HG02588 (cell line): ENCODE measurements at regions not wholly inside any gene's neighbourhood (a gene's known extent, or its start where the extent isn't known, plus 50 kb on each side); places are given as distances from the start of the nearest gene placed in this dataset.

Source experiments
- ATAC-seq: cut with Tn5 transposase; IDR thresholded peaks from one replicate; pipeline ENCODE4 v1.9.1; 2021; ENCODE audit warnings: mild to moderate bottlenecking, moderate library complexity; ENCODE audit not compliant: unreplicated experiment

DNA sequence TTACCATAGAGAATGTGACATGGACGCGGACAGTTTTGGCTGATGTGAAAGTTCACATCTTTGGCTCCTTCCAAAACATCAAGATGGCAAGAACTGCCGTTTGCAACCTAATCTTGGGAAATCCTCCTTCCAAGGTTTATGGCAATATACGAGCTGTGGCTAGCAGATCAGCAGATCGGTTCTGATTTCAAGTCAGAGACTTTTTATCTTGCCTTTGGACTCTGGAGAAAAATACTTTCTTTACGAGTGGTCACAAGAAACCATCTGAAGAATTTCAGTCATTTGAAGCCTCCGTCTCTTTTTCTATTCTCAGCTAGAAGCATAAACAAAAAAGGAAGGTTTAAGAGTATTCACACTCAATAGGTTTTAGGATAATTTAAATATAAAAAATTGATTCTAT lies 153.5 kb upstream of the MEIS2 start:
- ATAC-seq, result no peak

DNA sequence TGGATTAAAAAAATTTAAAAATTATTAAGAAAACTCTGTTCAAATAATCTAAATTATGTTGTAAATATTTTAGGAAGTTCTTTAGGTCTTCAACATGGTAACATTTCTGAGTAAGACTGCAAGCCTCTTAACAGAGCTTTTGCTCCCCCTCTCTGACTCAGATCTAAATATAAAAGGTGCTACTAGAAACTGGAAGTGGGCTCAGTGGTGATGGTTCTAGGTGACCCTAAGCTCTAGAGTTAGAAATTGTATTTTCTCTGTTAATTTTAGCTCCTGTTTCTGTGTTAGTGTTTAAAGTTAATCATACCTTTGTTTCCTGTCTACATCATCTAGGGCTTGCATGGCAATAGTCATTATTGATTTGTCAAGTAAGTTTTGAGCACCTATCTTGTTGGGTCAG lies 159.9 kb upstream of the MEIS2 start:
- no peak for ATAC-seq

DNA sequence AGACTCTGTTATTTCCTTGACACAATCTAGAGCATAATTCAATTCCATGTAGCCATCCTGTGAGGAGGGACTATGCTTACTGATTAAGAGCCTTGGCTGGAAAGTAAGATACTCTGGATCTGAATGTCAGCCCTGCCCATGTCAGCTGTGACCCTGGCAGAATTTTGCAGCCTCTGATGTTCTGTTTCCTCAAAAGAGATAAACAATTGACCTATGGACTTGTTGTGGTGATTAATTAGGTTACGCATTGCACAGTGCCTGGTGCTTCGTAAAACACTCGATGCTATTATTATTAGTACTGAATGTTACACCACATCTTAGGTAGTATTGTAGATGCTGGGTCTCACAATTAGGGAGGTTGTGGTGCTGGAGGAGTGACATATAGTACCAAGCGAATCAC lies 161.3 kb upstream of the MEIS2 start:
- ATAC-seq, result no peak

DNA sequence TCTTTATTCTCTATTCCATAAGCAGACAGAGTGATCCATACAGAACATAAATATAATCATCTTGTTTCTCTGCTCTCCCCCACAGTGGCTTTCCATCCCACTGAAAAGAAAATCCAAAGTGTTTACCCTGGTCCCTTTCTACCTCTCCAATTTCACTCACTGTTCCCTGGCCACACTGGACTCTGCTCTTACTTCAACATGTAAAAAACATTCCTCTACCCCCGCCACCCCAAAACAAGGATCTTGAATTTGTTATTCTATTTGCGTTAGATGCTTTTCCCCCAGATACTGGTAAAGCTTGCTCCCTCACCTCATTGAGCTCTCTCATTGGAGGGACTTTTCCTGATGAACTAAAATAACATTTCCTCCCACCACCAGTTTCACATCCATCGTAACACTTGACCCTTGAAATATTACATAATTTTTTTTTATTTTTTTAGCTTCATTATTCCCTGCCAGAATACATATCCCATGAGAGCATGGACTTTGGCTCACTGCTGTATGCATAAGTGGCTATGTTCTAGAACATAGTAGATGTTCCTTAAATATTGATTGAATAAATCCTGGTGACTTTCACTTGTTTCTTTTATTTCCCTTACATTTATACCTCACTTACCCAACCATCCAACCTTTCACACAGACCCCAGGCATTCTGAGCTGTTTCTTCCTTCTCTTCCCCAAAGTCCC lies 162.7 kb upstream of the MEIS2 start:
- no peak for ATAC-seq

DNA sequence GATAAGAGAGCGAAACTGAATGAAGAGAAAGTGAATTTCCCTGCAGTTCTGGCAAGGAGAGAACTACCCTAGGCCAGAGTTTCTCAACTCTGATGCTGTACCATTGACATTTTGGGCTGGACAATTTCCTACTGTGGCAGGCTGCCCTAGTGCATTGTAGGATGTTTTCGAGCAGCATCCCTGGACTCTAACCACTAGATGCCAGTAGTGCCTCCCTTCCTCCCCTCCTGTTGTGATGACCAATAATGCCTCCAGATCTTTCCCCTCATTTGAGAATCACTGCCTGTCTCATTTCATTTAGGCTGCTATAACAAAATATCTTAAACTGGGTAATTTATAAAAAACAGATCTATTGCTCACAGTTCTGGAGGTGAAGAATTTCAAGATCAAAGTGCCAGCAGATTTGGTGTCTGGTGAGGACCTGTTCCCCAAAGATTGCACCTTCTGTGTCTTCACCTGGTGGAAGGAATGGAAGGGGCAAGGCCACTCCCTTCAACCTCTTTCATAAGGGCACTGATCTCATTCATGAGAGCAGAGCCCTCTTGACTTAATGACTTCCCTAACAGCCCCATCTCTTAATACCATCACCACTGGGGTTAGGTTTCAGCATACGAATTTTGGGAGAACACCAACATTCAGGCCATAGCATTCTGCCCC lies 188.9 kb upstream of the MEIS2 start:
- ATAC-seq, result no peak

DNA sequence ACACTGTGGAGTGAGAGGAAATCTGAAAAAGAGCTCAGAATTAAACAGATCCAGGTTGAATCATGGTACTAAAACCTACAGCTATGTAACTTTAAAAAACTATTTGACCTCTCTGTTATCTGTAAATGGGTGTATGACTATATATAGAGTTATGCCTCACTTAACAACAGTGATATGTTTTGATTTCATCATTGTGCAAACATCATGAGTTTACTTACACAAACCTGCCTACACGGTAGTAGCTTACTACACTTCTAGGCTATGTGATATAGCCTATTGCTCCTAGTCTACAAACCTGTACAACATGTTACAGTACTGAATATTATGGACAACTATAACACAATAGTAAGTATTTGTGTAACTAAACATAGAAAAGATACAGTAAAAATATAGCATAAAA lies 191.6 kb upstream of the MEIS2 start:
- ATAC-seq, result no peak

DNA sequence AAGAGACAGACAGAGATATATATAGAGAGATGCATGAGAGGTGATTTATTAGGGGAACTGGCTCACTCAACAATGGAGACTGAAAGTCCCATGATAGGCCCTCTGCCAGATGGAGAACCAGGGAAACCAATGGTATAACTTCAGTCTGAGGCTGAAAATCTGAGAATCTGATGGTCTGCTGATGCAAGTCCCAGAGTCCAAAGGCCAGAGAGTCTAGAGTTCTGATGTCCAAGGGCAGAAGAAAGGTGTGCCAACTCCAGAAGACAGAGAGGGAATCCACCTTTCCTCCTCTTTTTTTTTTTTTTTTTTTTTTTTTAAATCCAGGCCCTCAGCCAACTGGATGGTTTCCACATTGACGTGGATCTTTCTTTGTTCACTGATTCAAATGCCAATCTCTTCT lies 197.9 kb upstream of the MEIS2 start:
- no peak for ATAC-seq

DNA sequence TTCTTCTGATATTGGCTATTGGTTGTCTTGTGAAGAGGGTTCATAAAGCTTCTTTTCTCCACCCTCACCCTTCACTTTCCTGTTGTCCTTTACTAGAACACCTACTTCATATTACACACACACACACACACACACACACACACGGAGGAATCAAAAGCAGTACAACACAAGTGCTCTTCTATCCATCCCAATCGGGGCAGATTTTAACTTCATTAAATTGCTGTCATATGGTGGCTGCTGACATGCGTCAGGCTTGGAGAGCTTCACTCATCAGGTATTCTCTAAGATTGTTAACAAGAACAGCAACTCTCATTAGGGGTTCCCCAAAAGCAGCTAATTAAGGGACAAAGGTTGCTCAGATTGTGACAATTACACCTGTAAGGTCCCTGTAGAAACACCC lies 239.1 kb upstream of the MEIS2 start:
- ATAC-seq, result no peak

DNA sequence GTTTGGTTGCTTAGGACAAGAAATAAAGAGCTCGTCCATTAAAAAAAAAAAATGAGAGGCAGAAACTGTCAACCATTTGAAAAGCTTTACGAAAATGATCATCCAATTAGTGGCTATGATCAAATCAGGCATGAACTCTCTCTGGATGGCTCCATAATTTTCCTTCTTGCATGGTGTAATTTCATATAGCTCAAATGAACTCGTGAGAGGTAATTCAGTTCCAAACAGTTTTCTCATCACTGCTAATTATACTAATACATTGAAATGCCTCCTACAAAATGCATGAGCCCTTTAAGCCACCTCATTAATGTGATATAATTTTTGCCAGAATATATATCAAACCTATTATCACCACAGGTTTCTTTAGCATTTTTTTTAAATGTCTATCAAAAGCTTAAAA lies 239.5 kb upstream of the MEIS2 start:
- no peak for ATAC-seq

DNA sequence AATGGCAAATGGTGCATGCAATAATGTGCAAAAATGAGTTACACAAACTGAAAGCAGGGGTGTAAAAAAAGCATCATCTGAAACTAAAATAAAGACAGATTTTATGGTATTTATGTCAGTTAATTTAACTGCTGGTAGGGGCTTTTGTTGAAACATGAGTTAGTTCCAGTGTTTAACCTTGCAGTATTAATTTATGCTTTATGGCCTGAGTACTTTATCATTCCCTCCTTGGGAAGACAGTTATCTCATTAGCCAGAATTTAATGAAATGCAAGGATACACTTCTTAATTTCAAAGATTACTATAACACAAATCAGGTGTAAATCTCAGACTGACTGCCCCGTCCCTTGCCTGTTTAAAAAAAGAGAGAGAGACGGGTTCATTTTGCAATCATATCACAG lies 240.1 kb upstream of the MEIS2 start:
- no peak for ATAC-seq

DNA sequence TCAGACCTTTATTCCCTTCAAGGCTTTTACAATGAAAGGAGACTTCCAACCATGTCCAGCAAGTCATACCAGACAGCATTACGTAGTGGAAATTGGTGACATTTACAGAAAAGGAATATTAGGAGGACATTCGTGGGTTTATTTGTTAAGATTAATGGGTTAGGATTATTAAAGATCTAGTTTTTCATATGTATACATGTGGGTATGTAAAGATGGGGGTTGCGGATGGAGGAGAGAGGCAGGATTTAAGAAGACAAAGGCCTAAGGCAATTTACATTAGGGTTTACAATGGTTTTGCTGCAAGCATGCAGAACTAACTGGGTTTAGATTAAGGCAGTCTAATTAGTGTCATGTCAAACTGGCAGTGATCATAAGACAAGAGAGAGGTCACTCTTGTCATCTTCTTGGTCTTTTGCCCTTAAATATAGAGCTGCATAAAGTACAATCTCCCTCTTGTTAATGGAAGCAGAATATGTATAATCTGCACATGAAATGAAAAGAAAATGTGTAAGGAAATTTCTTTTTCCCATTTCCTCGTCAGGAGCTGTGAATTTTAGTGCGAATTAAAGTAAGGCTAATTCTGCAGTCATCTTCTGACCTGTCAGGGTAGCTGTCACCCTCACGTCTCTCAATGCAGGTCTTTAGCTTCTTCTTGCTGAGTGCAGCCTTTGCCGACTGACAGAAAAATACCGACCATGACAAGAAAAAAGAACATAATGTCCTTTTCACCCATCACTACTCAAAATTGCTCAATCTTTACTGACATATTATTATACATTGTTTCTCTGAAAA lies 258.9 kb upstream of the MEIS2 start:
- ATAC-seq, result no peak

DNA sequence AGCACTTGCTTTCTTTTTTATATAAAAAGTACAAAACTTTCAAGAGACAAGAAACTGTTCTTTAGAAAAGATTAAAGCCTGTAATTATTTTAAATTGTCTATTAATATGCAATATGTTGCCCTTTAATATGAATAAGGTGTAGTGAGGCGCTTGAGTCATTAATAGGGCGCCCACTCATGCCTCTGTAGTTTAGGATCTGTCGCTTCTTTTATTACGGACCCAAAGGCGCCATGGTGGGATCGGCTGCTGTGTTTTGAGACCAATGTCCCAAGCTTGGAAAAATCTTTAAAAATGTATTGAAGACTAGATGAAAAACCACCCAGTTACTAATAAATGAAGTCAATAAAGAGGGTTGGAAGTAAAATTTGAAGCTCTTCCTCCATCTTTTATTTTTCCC lies 259.5 kb upstream of the MEIS2 start:
- ATAC-seq, result no peak

DNA sequence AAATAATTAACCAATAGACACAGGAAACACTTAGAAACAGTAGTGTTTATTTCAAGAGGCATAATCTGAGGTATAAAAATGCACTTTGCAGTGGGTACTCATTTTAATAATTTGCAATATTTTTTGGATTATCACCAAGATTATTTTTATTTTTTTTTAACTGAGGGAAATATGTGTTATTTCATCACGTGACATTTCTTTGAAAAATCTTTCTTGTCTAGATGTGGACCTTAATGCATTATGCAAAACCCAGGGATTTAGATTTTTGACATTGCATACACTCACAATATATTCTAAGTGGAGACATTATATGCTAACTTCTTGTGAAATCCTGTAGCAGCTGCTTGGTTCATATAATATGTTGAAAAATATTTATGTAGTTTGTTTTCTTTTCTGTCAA lies 260.4 kb upstream of the MEIS2 start:
- no peak for ATAC-seq

DNA sequence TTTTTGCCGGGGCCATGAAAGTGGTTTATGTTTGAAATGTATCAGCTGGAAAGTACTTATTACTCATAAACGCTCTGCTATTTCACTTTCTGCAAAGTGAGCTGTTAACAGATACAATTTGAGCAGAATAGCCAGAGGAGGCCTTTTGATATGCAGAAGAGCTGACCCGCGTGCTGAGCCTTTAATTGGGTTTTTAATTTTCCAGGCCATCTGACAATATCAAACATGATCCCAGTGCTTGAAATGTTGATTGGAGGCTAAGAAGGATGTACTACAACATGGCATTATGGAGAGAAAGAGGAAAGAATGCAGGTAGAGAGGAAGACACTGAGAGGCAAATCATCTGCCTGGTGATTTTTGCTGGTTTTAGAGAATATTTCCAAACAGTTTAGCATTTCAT lies 261.3 kb upstream of the MEIS2 start:
- ATAC-seq, result no peak

DNA sequence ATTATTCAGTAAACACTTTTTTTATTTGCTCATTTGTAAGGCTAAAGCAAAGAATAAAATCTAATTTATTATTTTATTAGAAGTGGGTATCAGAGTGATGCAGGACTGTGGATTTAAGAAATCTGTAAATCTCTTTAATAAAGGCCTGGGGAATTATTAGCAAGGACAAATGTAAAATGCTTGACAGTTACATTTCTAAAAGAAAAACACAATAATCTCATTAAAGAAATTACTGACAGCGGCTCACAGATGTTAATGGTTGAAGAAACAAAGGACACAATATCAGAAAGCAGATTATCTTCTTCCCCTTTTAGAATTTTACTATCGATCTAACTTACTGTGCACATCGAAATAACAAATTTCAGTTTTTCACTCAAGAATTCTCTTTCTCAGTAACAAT lies 262.1 kb upstream of the MEIS2 start:
- no peak for ATAC-seq

DNA sequence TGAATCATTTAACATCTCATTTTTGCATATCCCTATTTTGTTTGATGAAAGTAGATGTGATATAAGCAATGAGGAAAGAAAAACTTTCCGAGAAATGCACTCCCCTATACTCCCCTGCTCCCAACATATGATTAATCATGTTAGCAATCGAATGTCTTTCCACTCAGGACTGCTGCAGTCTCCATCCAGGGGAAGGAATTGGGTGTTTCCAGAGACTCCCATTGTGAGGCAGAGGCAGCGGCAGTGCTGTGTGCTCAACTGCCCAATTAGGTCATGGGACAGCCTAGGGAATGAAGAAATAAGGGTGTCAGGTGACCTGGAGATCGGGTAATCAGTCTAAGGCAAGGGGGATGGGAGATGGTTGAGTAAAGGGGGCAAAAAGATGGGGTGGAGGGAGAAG lies 268.6 kb upstream of the MEIS2 start:
- no peak for ATAC-seq

DNA sequence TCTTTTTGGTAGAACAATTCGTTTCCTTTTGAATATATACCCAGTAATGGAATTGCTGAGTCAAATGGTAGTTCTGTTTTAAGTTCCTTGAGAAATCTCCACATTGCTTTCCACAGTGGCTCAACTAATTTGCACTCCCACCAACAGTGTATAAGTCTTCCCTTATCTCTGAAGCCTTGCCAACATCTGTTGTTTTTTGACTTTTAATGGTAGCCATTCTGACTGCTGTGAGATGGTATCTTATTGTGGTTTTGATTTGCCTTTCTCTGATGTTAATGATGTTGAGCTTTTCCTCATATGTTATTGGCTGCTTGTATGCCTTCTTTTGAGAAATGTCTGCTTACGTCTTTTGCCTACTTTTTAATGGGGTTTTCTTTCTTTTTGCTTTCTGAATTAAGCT lies 270.6 kb upstream of the MEIS2 start:
- ATAC-seq, result no peak

DNA sequence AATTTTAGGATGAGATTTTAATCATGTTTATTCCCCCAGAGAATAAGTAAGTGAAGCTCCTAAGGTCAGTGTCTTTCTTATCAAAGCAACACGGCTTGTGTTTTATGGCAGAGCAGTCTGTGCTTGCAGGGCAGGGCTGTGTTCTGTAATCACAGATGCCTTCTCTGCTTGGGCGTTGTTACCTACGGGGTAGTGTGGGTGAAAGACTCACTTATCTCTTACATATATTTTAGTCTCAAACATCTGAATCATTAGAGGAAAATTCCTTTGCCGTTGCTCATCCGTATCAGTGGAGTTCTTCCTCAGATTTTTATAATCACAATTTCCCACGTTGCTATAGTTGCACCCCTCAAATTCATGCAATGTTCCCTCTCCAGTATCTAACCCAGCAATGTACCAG lies 271.7 kb upstream of the MEIS2 start:
- ATAC-seq, result no peak

DNA sequence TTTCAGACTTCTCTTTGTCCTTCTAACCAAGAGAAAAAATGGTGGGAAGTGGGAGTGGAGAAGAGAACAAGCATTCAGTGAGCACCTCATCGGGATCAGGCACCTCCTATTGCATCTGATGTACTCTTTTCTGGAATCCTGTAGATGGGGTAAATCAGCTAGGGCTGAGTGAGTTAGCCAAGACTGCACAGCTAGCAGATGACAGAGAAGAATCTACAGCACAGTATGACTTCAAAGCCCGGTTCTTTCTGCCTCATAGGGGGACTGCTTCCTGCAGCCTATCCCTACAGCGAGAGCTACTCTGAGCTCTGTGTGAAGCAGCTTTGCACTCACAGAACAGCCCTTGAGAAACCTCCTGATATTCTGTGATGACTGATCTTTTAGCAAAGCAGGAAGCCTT lies 275.2 kb upstream of the MEIS2 start:
- no peak for ATAC-seq

DNA sequence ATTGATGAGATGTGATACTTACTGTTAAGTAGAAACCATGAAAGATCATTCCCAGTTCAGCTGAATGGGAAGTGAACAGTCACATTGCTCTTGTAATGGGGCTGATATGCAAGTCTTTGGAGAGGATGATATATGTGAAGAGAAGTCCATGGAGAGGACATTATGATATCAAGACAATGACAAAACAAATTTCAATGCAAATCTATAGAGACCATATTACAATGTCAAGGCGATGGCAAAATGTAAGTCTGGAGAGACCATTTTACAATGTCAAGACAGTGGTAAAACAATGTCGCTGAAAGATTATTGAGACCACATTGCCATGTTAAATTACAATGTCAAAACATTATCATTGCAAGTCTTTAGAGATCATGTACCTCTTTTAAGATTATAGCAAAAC lies 277.1 kb upstream of the MEIS2 start:
- no peak for ATAC-seq

DNA sequence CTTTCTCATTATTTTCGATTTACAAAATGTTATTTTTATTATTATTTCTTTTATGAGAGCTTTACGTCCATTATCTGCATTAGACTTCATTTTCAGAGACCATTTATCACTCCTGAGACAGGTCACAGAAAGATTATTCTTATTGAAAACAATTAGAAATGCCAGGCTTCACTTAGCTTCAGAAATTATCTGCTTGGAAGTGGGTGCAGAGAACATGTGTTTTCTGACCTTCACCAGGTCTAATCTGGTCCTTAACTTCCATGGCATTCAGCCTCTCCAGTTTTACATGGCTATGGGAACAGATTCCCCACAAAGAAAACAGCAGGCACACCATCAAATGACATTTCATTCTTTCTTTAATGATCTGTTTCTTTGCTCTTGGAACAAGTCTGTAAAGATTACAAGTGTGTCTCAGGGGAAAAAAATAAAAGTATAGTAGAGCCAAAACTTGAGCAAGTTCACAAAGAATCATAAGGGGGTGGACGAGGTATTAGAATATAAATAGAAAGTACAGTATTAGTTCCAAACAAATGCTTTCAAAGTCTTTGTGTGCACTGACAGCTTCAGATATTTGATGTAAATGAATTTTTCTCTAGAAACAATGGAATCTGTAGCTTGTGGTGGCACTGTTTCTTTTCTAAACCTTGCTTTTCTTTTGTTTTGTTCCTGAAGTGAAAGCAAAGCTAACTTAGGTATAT lies 294.2 kb upstream of the MEIS2 start:
- no peak for ATAC-seq

DNA sequence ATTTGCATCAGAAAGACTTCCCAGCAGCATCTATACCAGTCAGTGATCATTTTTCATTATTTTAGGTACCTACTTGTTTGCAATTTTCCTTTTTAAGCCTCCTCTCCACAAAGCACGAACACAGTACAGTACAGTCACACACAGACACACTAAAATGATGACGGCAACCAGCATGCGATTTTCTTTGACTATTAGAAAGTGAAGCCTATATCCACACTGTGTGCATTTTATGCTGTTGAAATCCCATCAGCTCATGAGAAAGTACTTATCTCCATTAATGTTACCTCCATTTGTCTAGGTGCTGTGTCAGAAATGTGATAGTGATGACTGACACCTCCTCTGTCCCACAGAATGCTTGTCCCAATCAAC lies 294.7 kb upstream of the MEIS2 start:
- no peak for ATAC-seq
